Vagina (tissue), 2 donors: ENCODE measurements at regions not wholly inside any gene's neighbourhood (a gene's known extent, or its start where the extent isn't known, plus 50 kb on each side); places are given as distances from the start of the nearest gene placed in this dataset.

ENCODE experiments used
- POLR2AphosphoS5 ChIP-seq, 2 donors: sonication (generic); formaldehyde crosslinking; IDR thresholded peaks; one replicate each; pipeline ENCODE4 v1.9.0; 2017; ENCODE audit warnings: antibody characterized with exemption in 2 of 2, mild to moderate bottlenecking in 2 of 2, low read depth in 1 of 2; ENCODE audit not compliant: insufficient read depth in 1 of 2
- TF ChIP-seq, protein P1 (sequence below), 3 experiments: fragments of 450-650 bp in 2 of 3; fragments of 200-600 bp in 1 of 3; sonication (generic) in 1 of 3; IDR thresholded peaks; one replicate each; pipeline ENCODE4 v1.5.1; 2017 to 2019; ENCODE audit warnings: antibody characterized with exemption in 3 of 3, mild to moderate bottlenecking in 2 of 3, moderate library complexity in 2 of 3

DNA sequence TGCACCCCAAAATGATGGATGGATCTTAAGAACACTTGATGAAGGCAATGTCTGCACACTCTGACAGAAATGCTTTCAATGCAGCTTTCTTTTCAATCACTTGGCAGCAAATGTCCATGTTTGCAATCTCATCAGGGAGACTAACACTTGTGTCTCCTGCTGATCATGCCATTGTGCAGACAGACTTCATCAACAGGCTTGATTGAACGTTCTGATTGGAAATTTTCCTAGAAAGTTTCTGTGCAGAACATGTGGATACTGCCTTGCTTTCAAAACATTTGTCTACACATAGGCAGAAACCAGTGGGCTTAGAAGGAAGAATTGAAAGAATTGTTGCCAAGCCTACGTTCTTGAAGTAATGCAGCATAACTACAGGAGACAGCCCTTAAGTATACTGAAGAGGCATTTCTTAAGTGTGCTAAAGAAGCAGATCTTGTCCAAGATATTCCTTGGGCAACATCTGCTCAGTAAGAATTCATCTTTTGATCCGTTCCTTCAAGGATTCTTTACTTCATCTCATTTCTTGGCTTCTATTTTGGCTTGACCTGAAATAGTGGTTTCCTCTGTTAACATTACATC is 120.4 kb upstream of the PLCB4 start:
- TF ChIP-seq, protein P1, sequence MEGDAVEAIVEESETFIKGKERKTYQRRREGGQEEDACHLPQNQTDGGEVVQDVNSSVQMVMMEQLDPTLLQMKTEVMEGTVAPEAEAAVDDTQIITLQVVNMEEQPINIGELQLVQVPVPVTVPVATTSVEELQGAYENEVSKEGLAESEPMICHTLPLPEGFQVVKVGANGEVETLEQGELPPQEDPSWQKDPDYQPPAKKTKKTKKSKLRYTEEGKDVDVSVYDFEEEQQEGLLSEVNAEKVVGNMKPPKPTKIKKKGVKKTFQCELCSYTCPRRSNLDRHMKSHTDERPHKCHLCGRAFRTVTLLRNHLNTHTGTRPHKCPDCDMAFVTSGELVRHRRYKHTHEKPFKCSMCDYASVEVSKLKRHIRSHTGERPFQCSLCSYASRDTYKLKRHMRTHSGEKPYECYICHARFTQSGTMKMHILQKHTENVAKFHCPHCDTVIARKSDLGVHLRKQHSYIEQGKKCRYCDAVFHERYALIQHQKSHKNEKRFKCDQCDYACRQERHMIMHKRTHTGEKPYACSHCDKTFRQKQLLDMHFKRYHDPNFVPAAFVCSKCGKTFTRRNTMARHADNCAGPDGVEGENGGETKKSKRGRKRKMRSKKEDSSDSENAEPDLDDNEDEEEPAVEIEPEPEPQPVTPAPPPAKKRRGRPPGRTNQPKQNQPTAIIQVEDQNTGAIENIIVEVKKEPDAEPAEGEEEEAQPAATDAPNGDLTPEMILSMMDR (IDR thresholded peaks at IDR 0.05) = no peak
- TF ChIP-seq POLR2AphosphoS5 (IDR thresholded peaks at IDR 0.05; ENCODE audit: insufficient read depth in 1 of 2, low read depth in 1 of 2) = no peak
